Adrenal gland (tissue), 5 donors: ENCODE measurements at regions not wholly inside any gene's neighbourhood (a gene's known extent, or its start where the extent isn't known, plus 50 kb on each side); places are given as distances from the start of the nearest gene placed in this dataset.

Experiments used
- POLR2A ChIP-seq, 2 donors: fragments of 450-650 bp; IDR thresholded peaks; one replicate each; pipeline ENCODE4 v1.6.1; 2017; ENCODE audit warnings: antibody characterized with exemption in 2 of 2, mild to moderate bottlenecking in 2 of 2, moderate library complexity in 1 of 2
- TF ChIP-seq, protein P1 (sequence below), 6 experiments: fragments of 450-650 bp in 4 of 6; fragments of 200-600 bp in 2 of 6; sonication (generic) in 1 of 6; IDR thresholded peaks; 1 replicate in 5 of 6; 2 replicates in 1 of 6; pipeline versions ENCODE4 v1.5.1 to v1.8.0; 2016 to 2021; ENCODE audit warnings: antibody characterized with exemption in 6 of 6, mild to moderate bottlenecking in 2 of 6, moderate library complexity in 1 of 6
- donor health status: DM: no; HTN: no; CAD: no.

DNA sequence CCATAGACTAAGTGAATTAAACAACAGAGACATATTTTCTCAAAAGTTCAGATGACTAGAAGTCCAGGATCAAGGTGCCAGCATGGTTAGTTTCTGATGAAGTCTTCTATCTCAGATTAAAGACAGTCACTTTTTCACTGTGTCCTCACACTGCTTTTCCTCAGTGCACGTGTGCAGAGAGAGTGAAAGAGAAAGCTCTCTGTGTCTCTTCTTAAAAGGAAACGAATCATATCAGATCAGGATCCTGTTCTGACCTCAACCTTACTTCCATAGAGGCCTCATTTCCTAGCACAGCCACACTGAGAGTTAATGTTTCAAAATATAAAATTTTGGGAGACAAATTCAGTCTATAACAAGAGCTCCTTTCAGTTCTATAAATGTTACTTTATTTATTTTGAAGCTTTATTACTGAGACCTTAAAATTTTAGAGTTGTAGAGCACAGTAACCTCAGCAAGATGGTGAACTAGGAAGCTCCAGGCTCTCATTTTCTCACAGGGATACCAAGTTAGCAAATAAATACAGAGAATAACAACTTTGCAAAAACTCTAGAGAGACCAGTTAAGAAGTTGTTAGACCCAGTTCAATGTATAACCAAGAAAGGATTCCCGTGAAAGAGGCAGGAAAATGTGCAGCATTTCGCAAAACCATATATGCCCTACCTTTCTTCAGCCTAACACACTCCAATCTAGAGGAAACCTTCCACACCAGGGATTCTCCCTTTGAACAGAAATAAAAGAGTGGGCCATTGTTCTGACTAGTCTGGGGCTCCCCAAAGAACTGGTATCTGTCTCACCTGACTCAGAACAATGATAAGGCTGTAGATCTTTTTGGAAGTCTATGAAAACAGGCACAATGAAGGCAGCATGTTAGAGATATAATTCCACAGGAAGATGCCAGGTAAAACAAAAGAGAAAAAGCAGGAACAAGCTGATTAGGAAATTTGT is 372.2 kb downstream of the MRPL39 start:
- no peak for TF ChIP-seq POLR2A (IDR thresholded peaks at IDR 0.05)
- TF ChIP-seq, protein P1, sequence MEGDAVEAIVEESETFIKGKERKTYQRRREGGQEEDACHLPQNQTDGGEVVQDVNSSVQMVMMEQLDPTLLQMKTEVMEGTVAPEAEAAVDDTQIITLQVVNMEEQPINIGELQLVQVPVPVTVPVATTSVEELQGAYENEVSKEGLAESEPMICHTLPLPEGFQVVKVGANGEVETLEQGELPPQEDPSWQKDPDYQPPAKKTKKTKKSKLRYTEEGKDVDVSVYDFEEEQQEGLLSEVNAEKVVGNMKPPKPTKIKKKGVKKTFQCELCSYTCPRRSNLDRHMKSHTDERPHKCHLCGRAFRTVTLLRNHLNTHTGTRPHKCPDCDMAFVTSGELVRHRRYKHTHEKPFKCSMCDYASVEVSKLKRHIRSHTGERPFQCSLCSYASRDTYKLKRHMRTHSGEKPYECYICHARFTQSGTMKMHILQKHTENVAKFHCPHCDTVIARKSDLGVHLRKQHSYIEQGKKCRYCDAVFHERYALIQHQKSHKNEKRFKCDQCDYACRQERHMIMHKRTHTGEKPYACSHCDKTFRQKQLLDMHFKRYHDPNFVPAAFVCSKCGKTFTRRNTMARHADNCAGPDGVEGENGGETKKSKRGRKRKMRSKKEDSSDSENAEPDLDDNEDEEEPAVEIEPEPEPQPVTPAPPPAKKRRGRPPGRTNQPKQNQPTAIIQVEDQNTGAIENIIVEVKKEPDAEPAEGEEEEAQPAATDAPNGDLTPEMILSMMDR (IDR thresholded peaks at IDR 0.05) = no peak
